Muscle layer of duodenum (tissue), 2 donors: ENCODE measurements at regions not wholly inside any gene's neighbourhood (a gene's known extent, or its start where the extent isn't known, plus 50 kb on each side); places are given as distances from the start of the nearest gene placed in this dataset.
"Not testable (repeated sequence)": the region's sequence is repeated elsewhere in the genome, so short reads cannot be mapped to it uniquely, and the experiment has no call there.

ENCODE experiments used
- H3K27ac ChIP-seq: one replicate; pipeline ENCODE4 v1.7.0; 2013; ENCODE audit warnings: mild to moderate bottlenecking, low read length
- H3K27me3 ChIP-seq: one replicate; pipeline ENCODE4 v1.7.0; 2013; ENCODE audit warnings: low read depth, mild to moderate bottlenecking, control low read depth, low read length
- H3K36me3 ChIP-seq, 2 donors: one replicate each; pipeline ENCODE4 v1.7.0; 2013; ENCODE audit warnings: low read length in 2 of 2, control low read depth in 1 of 2, mild to moderate bottlenecking in 1 of 2; ENCODE audit not compliant: insufficient read depth in 2 of 2, control insufficient read depth in 1 of 2
- H3K4me1 ChIP-seq, 2 donors: one replicate each; pipeline ENCODE4 v1.7.0; 2013; ENCODE audit warnings: low read length in 2 of 2, mild to moderate bottlenecking in 2 of 2, control low read depth in 1 of 2, moderate library complexity in 1 of 2; ENCODE audit not compliant: insufficient read depth in 2 of 2, control insufficient read depth in 1 of 2
- H3K4me3 ChIP-seq, 2 donors: one replicate each; pipeline ENCODE4 v1.7.0; 2013; ENCODE audit warnings: low read length in 2 of 2, low read depth in 1 of 2, mild to moderate bottlenecking in 1 of 2
- H3K9me3 ChIP-seq, 2 donors: one replicate each; pipeline ENCODE4 v1.7.0; 2013; ENCODE audit warnings: low read length in 2 of 2, control low read depth in 1 of 2, mild to moderate bottlenecking in 1 of 2; ENCODE audit not compliant: control insufficient read depth in 1 of 2
- donor health status: healthy.

GRCh38 chr2:4096978-4097766 is 393.8 kb downstream of the DCDC2C start:
- H3K9me3 ChIP-seq: no peaks in the 10 kb centered on the region
- no peak overlapping the region for H3K27ac ChIP-seq

DNA sequence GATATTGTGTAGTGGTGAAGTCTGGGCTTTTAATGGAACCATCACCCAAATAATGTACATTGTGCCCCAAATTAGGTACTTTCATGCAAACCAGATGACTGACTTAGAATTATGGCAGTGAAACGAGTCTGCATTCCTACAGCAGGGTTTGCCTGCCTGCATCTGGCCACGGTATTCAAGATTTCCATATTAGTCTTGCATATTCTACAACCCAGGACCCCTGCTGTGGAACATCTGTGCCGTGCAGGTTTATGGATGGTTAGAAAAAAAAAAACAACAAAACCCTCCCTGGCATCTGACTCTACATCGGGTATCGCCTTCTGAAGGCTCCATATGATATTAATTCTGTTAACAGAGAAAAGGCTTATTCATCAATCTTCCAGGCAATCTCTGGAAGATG is 394.8 kb downstream of the DCDC2C start:
- H3K4me3 ChIP-seq: no peak overlapping the region
- no peak overlapping the region for H3K27ac ChIP-seq
- no peaks in the 10 kb centered on the region for H3K4me1 ChIP-seq
- no peaks in the 10 kb centered on the region for H3K9me3 ChIP-seq
- H3K36me3 ChIP-seq: no peaks in the 10 kb centered on the region
- no peaks in the 10 kb centered on the region for H3K27me3 ChIP-seq

More at GRCh38 chr2:4096978-4097766, 393.8 kb downstream of the DCDC2C start:
- no peak overlapping the region for H3K4me3 ChIP-seq
- H3K27me3 ChIP-seq: no peaks in the 10 kb centered on the region
- H3K36me3 ChIP-seq: no peaks in the 10 kb centered on the region
- H3K4me1 ChIP-seq: no peaks in the 10 kb centered on the region

GRCh38 chr2:4101936-4102335 is 398.6 kb downstream of the DCDC2C start:
- H3K27ac ChIP-seq: no peak overlapping the region
- H3K4me1 ChIP-seq: no peaks in the 10 kb centered on the region
- no peaks in the 10 kb centered on the region for H3K9me3 ChIP-seq
- no peaks in the 10 kb centered on the region for H3K27me3 ChIP-seq
- H3K36me3 ChIP-seq: no peaks in the 10 kb centered on the region
- no peak overlapping the region for H3K4me3 ChIP-seq

DNA sequence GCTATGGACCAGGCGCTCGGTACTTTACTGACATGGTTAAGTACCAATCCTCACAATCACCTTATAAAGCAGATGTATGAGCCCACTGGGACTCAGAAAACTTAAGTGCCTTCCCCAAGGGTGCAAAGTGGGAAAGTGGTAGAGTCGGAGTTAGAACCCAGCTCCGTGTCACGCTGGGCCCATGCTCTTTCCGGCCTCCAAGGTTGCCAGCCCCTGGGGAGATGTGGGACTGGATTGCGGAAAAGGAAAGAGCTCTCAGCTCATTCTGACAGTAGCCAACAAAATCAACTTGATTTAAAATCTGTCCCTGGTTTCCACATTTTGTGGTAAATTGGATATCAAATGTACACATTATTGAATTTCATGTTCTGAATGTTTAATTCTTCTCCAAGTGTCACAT is 403.8 kb downstream of the DCDC2C start:
- H3K27me3 ChIP-seq: no peaks in the 10 kb centered on the region
- H3K9me3 ChIP-seq: no peaks in the 10 kb centered on the region
- H3K4me3 ChIP-seq: no peak overlapping the region
- H3K27ac ChIP-seq: no peak overlapping the region
- H3K36me3 ChIP-seq: no peaks in the 10 kb centered on the region
- H3K4me1 ChIP-seq: no peaks in the 10 kb centered on the region

- H3K9me3 ChIP-seq: no peaks in the 10 kb centered on the region
- H3K27me3 ChIP-seq: no peaks in the 10 kb centered on the region
- no peaks in the 10 kb centered on the region for H3K4me1 ChIP-seq
- H3K27ac ChIP-seq: no peak overlapping the region
- no peaks in the 10 kb centered on the region for H3K36me3 ChIP-seq
- no peak overlapping the region for H3K4me3 ChIP-seq
These were observed 406.9 kb downstream of the DCDC2C start for GRCh38 chr2:4110273-4110672.

DNA sequence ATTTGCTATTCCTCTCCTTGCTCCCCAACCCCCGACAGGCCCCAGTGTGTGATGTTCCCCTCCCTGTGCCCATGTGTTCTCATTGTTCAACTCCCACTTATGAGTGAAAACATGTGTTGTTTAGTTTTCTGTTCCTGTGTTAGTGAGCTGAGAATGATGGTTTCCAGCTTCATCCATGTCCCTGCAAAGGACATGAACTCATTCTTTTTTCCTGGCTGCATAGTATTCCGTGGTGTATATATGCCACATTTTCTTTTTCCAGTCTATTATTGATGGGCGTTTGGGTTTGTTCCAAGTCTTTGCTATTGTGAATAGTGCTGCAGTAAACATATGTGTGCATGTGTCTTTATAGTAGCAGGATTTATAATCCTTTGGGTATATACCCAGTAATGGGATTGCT is 412.1 kb downstream of the DCDC2C start:
- not testable (repeated sequence) for H3K36me3 ChIP-seq, H3K4me3 ChIP-seq, H3K9me3 ChIP-seq, H3K4me1 ChIP-seq, H3K27ac ChIP-seq, H3K27me3 ChIP-seq

DNA sequence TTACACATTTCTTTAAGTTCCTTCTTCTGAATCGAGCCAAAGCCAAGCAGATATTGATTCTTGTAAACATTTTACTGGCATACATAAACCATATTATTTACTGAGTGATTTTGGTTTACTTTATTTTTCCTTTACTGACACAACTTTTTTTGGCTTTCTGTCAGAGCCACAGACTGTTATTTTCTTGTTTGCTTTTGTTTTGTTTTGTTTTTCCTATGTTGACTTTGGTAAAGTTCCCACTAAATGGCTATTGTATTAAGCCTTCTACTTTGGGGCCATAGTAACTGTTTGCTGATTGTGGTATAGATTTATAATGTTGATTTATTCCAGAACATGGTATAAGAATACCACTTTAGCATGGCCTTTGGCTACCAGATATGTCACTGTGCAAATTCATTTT is 419.4 kb downstream of the DCDC2C start:
- H3K36me3 ChIP-seq: no peaks in the 10 kb centered on the region
- no peaks in the 10 kb centered on the region for H3K27me3 ChIP-seq
- H3K27ac ChIP-seq: no peak overlapping the region
- H3K9me3 ChIP-seq: peaks cover 0 to 3% of the 10 kb centered on the region in 2 donors
- no peaks in the 10 kb centered on the region for H3K4me1 ChIP-seq
- no peak overlapping the region for H3K4me3 ChIP-seq

- no peaks in the 10 kb centered on the region for H3K36me3 ChIP-seq
- peaks cover 0 to 12% of the 10 kb centered on the region in 2 donors for H3K9me3 ChIP-seq
- H3K27ac ChIP-seq: no peak overlapping the region
- no peak overlapping the region for H3K4me3 ChIP-seq
- H3K4me1 ChIP-seq: no peaks in the 10 kb centered on the region
- no peaks in the 10 kb centered on the region for H3K27me3 ChIP-seq
These were observed 427.3 kb downstream of the DCDC2C start for GRCh38 chr2:4130651-4131050.

DNA sequence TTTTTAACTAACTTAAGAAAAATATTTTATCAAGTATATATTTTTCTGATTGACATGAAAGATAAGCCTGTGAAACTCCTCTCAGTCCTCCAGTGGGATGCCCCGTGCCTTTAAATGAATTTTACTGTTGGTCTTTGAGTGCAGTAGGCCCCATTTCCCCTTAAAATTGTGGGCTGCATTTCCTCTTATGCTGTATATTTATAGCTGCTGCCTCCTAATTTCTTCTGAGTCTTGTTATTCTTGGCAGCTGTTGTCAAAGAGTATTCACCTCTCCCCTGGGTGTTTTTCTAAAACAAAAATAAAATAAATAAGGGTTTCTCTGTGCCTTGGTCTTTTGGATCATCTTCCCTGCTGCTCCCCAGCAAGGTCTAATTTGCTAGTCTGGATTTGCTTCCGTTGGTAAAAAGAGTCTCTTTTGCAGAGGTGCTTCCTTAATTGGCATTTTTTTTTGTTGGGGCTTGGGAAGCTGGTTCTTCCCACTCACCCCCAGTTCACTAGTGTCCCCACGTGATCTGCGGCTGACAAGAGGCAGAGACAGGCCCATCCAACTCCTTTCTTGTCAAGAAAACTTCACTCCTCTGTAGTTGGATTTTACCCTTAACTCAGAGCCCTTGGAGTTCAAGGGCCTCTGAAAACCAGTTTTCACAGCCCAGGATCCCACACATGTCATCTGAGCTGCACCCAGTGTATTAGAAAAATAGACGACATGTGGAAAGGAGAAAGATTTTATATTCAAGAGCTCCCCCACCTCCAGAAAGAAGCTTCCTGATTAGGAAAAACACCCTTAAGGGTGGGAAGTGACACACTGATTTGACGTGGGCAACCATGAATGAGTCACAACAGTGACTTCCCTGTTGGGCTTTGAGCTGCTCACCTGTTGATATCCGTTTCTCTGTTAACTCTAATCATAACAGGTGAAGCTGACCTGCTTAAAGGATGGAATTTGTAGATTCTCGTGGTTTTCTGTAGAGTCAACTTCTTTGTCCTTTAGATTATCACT is 431.5 kb downstream of the DCDC2C start:
- Histone ChIP-seq H3K36me3 (no peaks in the 10 kb centered on the region), H3K27me3 (no peaks in the 10 kb centered on the region), H3K4me1 (no peaks in the 10 kb centered on the region), H3K27ac (no peak overlapping the region), H3K9me3 (peaks cover 0 to 12% of the 10 kb centered on the region in 2 donors), H3K4me3 (no peak overlapping the region)

DNA sequence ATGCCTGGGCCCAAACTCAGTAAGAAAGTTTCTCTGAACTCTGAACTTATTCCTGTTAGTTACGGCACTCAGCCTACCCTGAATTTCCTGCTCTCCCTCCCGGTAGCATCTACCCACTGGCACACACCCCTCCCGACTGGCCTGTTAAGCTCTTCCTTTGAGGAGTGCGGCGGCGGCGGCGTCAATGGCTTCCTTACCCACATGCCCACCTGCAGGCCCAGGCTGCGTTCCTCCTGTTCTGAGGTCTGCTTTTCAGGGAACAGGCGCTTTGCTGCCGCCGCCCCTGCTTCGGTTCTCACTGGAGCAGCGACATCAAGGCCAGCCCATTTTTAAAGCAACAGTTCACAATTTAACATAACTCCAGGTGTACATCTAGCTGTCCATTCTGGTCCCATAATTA is 432.4 kb downstream of the DCDC2C start:
- Histone ChIP-seq H3K27ac (no peak overlapping the region), H3K4me1 (no peaks in the 10 kb centered on the region), H3K4me3 (no peak overlapping the region), H3K9me3 (peaks cover 0 to 12% of the 10 kb centered on the region in 2 donors), H3K36me3 (no peaks in the 10 kb centered on the region), H3K27me3 (no peaks in the 10 kb centered on the region)

- no peaks in the 10 kb centered on the region for H3K27me3 ChIP-seq
- no peaks in the 10 kb centered on the region for H3K4me1 ChIP-seq
- H3K4me3 ChIP-seq: no peak overlapping the region
- no peaks in the 10 kb centered on the region for H3K9me3 ChIP-seq
- H3K27ac ChIP-seq: no peak overlapping the region
- no peaks in the 10 kb centered on the region for H3K36me3 ChIP-seq
These were observed 435.9 kb downstream of the DCDC2C start for GRCh38 chr2:4139316-4139715.
